ENCODE measurements at regions not wholly inside any gene's neighbourhood (a gene's known extent, or its start where the extent isn't known, plus 50 kb on each side); places are given as distances from the start of the nearest gene placed in this dataset.
"Not testable (repeated sequence)": the region's sequence is repeated elsewhere in the genome, so short reads cannot be mapped to it uniquely, and the experiment has no call there.

- in situ Hi-C loops (cut with HindIII; ENCODE audit: low pct_unique_long_range_greater_than_20kb, low sequenced_read_pairs); DNase-seq (ENCODE audit: low read depth, low spot score): not testable (repeated sequence)
Measured at GRCh38 chr7:66554291-66554690, 74.4 kb upstream of the KCTD7 start.

- DNase-seq (ENCODE audit: low read depth, low spot score); in situ Hi-C loops (cut with HindIII; ENCODE audit: low pct_unique_long_range_greater_than_20kb, low sequenced_read_pairs): not testable (repeated sequence)
Measured at GRCh38 chr7:66554842-66555430, 73.7 kb upstream of the KCTD7 start.

GRCh38 chr7:66556177-66556548 lies 72.5 kb upstream of the KCTD7 start:
- no peak for DNase-seq (ENCODE audit: low read depth, low spot score)
- in situ Hi-C loops (cut with HindIII; ENCODE audit: low pct_unique_long_range_greater_than_20kb, low sequenced_read_pairs) = no loop called here

DNA sequence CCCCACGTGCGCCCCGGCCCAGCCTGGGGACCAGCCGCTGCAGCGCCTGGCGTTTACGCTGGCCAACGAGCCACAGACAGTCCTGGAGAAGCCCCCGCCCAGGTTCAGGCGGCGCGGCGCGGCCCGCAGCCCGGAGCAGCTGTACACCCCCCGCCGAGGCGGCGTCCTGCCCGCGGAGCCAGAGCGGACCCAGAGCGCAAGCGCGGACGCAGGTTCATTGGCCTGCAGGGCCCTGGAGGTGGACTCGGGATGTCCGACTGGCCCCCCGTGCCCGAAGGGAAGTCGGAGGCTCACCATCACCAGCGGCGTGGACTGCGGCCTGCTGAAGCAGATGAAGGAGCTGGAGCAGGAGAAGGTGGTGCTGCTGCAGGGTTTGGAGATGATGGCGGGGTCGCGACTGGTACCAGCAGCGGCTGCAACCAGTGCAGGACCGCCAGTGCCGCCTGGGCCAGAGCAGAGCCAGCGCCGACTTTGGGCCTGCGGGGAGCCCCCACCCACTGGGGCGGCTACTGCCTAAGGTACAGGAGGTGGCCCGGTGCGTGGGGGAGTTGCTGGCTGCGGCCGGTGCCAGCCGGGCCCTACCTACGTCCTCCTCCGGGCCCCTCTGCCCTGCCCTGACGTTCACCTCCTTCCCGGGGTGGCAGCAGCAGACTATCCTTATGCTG lies 72.0 kb upstream of the KCTD7 start:
- DNase-seq (ENCODE audit: low read depth, low spot score) = no peak
- in situ Hi-C loops (cut with HindIII; ENCODE audit: low pct_unique_long_range_greater_than_20kb, low sequenced_read_pairs) = no loop called here

DNA sequence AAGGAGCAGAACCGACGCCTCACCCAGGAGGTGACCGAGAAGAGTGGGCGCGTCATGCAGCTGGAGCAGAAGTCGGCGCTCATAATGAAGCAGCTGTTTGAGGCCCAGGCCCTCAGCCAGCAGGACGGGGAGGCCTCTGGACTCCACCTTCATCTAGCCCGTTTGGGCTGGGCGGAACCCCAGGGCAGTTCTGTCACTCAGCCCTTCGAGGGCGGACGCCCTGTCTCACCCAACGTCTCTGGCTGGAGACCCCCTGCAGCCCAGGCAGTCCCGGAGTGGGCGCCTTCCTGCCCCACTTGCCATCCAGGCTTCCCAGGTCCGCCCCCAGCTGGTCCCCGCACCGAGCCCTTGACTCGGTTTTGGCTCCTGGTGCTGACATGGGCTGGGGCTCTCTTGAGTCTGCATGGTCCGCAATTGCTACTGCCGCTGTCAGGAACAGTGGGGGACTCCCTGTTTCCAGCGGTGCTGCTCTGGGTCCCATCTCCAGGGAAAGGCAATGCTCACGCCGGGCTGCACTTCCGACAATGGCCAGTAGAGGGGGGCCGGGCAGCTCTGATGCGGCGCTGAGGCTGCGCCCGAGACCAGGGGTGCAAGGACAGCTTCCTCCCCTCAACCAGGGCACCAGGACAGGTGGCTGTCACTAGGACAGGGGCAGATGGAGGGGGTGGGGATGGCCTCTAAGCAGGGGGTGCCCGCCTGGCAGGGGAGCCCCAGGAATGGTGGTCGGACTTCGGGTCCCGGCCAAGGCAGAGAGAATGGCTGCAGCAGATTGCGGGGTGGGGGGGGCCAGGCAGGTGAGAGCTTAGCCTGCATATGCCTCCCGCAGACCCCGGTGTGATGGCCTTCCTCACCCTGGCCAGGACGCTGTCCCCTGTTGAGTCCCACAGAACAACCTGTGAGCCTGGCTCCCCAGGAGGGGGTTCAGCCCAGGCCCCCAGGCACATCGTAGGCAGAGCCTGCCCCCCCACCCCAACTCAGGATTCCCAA lies 71.2 kb upstream of the KCTD7 start:
- in situ Hi-C loops (cut with HindIII; ENCODE audit: low pct_unique_long_range_greater_than_20kb, low sequenced_read_pairs) = no loop called here
- DNase-seq (ENCODE audit: low read depth, low spot score) = peak; percentile 62

GRCh38 chr7:66558201-66558641 lies 70.5 kb upstream of the KCTD7 start:
- in situ Hi-C loops (cut with HindIII; ENCODE audit: low pct_unique_long_range_greater_than_20kb, low sequenced_read_pairs) = no loop called here
- no peak for DNase-seq (ENCODE audit: low read depth, low spot score)

DNA sequence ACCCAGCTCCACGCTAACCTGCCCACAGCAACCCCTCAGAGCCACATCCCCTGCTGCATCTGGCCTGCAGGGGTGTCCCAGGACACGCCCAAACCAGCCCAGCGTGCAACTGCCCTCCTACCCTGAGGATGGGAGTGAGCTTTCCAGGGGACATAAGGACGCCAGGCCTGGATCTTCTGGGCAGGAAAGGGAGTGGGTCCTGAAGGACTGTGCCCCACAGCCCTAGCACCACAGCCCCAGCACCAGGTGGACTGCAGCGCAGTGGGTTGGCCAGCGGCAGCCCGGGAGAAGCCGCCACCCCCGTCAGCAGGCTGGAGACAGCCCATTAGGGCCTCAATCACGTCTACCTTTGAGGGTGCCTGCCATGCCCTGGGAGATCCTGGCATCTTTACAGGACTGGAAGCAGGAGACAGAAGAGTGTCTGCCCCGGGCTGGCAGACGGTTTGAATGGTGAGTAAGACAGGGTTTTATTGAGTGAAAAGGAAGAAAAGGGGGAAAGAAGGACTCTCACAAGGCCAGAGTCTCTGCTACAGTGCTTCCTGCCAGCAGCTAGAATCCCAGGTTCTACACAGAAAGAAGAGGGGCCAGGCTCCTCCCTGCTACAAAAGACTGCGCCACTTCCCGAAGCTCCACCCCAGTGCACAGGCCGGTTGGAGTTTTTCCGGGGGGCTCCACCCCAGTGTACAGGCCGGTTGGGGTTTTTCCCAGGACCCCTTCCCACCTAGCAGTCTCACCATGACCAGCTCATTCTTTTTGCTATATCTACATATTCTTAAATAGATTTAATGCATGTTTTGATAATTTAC lies 69.8 kb upstream of the KCTD7 start:
- no peak for DNase-seq (ENCODE audit: low read depth, low spot score)
- in situ Hi-C loops (cut with HindIII; ENCODE audit: low pct_unique_long_range_greater_than_20kb, low sequenced_read_pairs) = no loop called here

DNA sequence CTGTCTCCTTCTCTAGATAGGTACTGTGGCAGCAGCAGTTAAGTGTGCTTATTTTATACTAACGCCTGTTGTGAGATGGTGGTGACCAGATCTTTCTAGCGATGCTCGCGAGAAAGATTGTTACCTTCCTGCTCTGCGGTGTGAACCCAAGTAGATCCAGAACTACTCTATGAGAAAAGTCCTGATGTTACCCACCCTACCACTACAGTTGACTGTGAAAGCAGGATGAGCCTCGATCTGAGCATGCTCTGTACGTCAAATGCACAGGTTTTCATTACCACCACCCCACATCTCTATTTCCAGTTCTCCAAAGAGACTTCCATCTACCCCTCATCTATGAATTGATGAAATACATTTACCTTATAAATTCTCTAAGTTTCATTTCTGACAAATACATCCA lies 64.6 kb upstream of the KCTD7 start:
- no peak for DNase-seq (ENCODE audit: low read depth, low spot score)
- in situ Hi-C loops (cut with HindIII; ENCODE audit: low pct_unique_long_range_greater_than_20kb, low sequenced_read_pairs) = no loop called here

DNA sequence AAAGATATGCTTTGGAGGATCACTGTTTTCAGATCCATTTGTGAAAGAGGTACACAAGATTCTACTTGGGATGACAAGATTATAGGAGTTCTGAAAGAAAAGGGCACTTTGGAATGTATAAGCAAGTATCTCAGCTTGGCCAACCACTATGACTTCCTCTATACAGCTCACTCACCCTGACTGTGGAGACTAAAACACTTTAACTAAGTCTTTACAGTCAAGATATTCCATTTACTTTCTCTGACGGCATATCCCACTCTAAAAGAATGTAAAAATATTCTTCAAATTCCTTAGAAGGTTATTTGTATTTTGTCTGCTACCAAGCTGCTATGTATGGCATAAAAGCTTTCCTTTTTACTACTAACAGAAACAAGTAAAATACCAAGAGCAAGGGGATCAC lies 58.5 kb upstream of the KCTD7 start:
- in situ Hi-C loops (cut with HindIII; ENCODE audit: low pct_unique_long_range_greater_than_20kb, low sequenced_read_pairs); DNase-seq (ENCODE audit: low read depth, low spot score): not testable (repeated sequence)

DNA sequence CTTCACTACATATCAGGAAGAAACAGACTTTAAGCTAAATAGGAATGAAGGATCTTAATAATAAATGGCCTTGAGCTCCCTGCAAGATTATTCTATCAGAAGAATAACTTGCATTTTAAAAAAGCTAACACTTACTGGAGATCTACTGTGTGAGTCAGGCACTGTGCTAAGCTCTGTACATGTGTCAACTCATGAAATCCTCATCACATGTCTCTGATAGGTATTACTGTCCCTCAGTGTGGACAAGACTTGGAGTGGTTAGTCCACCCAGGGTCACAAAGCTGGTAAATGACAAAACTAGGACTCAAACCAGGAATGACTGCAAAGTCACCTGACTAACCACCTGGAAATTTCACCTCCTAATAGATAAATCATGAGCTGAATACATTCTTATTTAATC lies 57.1 kb upstream of the KCTD7 start:
- in situ Hi-C loops (cut with HindIII; ENCODE audit: low pct_unique_long_range_greater_than_20kb, low sequenced_read_pairs) = no loop called here
- DNase-seq (ENCODE audit: low read depth, low spot score) = no peak

GRCh38 chr7:66573782-66574495 lies 54.7 kb upstream of the KCTD7 start:
- in situ Hi-C loops (cut with HindIII; ENCODE audit: low pct_unique_long_range_greater_than_20kb, low sequenced_read_pairs); DNase-seq (ENCODE audit: low read depth, low spot score): not testable (repeated sequence)

DNA sequence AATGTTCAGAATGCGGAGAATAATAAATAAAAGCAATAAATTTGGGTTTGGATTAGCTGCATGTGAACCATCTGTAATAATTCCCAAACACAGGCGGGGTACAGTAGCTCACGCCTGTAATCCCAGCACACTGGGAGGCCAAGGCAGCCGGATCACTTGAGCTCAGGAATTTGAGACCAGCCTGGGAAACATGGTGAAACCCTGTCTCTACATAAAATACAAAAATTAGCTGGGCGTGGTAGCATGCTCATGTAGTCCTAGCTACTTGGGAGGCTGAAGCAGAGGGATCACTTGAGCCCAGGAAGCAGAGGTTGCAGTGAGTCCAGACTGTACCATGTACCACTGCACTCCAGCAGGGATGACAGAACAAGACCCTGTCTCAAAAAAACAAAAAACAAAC lies 53.9 kb upstream of the KCTD7 start:
- DNase-seq (ENCODE audit: low read depth, low spot score); in situ Hi-C loops (cut with HindIII; ENCODE audit: low pct_unique_long_range_greater_than_20kb, low sequenced_read_pairs): not testable (repeated sequence)

- in situ Hi-C loops (cut with HindIII; ENCODE audit: low pct_unique_long_range_greater_than_20kb, low sequenced_read_pairs) = no loop called here
- DNase-seq (ENCODE audit: low read depth, low spot score) = no peak
Measured at GRCh38 chr7:66575398-66575797, 53.3 kb upstream of the KCTD7 start.

DNA sequence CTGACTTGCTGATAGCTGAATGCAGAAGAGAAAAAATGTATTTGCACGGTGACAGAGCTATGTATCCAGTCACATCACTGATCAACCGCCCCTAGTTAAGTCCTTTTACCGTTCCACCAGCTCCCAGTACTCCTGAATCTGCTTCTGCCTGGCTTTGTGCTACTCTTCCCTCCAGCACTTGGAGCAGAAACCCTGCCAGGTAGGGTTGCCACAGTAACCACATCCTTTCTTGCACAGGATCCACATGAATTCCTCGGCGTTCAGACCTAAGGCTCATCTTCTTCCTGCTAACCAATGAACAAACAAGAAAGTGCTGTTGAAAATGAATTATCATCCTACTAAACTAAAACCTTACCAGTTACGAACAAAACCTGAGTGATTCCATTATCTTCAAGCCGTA lies 52.0 kb upstream of the KCTD7 start:
- in situ Hi-C loops (cut with HindIII; ENCODE audit: low pct_unique_long_range_greater_than_20kb, low sequenced_read_pairs) = no loop called here
- no peak for DNase-seq (ENCODE audit: low read depth, low spot score)

All from SK-MEL-5 (cell line).